ENCODE measurements at regions not wholly inside any gene's neighbourhood (a gene's known extent, or its start where the extent isn't known, plus 50 kb on each side); places are given as distances from the start of the nearest gene placed in this dataset.

GRCh38 chr13:103876571-103876970, 810.4 kb upstream of the SLC10A2 start:
- DNase-seq: no peak

DNA sequence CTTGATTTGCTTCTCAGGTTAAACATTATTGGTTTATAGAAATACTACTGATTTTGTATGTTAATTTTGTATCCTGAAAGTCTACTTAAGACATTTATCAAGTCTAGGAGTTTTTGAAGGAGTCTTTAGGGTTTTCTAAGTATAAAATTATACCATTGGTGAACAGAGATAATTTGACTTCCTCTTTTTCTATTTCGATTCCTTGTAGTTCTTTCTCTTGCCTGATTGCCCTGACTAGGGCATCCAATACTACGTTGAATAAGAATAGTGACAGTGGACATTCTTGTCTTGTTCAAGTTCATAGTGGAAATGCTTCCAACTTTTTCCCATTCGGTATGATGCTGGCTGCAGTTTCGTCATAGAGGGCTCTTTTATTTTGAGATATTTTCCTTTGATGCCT, 807.5 kb upstream of the SLC10A2 start:
- DNase-seq: no peak

DNA sequence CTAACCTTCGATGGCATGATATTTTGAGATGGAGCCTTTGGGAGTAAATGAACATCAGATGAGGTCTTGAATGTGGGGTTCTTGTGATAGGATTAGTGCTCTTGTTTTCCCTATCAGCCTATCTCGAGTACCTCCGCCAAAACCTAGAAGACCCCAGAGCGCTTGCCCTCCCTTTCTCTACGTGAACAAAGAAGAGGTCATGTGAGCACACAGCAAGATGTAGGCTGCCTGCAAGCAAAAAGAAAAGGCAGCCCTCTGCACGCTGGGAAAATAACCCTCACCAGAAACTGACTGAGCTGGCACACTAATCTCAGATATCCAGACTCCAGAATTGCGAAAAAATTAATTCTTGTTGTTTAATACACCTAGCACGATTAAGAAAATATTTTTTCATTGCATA, 799.8 kb upstream of the SLC10A2 start:
- DNase-seq: no peak

DNA sequence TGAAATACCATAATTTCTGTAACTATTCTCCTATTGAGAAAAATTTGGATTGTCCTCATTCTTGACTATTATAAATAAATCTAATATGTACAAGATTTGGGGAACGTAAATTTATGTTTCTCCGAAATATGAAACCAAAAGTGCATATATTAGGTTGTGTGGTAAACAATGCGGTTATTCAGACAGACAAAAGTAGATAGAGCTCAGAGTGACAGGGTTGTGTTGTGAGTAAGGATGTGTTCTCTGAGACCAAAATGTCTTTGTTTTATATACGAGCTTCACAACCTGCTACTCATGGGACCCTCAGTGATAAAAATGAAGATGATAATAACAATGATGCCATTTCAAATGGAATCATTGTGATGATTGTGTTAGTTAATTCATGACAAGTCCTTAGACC, 796.3 kb upstream of the SLC10A2 start:
- DNase-seq: no peak

DNA sequence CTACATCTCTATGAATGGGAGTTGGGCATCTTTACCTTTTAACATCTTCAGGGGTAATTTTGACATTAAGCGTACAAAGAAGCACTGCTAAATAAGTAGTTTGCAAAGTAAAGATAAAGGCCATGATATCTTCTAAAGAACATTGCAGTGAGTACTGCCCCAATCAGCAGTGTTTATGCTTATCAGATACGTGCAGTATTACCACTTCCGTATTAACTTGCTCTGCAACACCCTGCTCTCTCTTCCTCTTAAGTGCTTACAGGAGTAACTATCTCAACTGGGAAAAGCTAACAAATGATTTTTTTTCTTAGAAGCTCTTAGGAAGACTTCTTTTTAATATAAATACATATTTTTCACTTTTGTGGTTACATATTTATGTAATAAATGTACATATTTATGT, 793.7 kb upstream of the SLC10A2 start:
- DNase-seq: no peak

DNA sequence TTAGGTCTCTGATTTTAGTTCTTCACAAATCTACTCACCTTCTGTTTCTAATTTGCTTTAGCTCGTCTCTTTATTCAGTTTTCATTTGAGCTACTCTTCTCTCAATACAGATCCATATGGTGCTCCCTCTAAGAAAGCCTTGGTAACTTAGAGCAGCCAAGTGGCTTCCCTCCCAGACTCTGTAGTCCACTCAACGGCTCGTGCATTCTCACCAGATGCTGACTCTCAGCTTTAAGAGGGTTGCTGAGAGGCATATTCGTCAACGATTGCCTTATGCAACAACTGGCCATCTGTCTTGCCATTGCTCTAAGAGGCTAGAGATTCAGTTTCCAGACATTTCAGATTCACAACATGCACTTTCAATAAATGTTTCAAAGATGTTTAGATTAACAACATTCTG, 785.8 kb upstream of the SLC10A2 start:
- no peak for DNase-seq

- no peak for DNase-seq
Measured at GRCh38 chr13:103844471-103844870, 778.3 kb upstream of the SLC10A2 start.

- no peak for DNase-seq
Measured at GRCh38 chr13:103839460-103839859, 773.2 kb upstream of the SLC10A2 start.

- no peak for DNase-seq
Measured at GRCh38 chr13:103835052-103835451, 768.8 kb upstream of the SLC10A2 start.

DNA sequence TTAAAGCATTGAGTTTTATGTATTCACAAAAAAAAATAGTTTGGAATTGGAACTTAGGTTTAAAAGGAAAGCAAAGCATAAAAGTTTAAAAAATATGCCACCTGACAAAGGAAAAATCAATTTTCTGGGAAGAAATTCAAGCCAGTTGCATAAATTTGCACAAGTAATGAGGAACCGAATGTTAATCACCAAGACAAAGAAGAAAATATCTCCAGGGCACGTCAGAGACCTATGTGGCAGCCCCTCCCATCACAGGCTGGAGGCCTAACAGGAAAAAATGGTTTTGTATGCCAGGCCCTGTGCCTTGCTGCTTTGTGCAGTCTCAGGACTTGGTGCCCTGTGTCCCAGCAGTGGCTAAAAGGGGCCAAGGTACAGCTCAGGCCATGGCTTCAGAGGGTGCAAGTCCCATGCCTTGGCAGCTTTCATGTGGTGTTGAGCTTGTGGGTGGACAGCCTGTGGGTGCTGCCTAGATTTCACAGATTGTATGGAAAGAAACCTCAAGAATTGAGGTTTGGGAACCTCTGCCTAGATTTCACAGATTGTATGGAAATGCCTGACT, 767.2 kb upstream of the SLC10A2 start:
- no peak for DNase-seq

DNA sequence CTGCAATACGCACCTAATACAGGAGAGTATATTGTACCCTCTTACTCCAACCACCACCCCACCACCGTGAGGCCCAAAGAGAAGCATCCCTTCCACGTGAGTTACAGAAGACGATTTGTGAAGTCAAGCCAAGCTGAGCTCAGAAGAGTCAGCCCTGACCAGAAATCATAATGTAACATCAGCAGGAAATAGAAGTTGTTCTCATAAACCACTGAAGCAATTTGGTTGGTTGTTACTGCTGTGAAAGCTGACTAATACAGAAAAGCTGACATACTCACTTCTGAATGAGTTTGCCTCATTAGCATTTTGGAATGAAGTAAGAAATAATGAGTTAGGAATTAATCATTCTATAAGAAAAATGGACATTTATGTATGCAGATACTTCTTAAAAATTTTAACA, 749.4 kb upstream of the SLC10A2 start:
- no peak for DNase-seq

GRCh38 chr13:103812971-103813370, 746.8 kb upstream of the SLC10A2 start:
- no peak for DNase-seq

GRCh38 chr13:103812558-103812957, 746.3 kb upstream of the SLC10A2 start:
- DNase-seq: no peak

DNA sequence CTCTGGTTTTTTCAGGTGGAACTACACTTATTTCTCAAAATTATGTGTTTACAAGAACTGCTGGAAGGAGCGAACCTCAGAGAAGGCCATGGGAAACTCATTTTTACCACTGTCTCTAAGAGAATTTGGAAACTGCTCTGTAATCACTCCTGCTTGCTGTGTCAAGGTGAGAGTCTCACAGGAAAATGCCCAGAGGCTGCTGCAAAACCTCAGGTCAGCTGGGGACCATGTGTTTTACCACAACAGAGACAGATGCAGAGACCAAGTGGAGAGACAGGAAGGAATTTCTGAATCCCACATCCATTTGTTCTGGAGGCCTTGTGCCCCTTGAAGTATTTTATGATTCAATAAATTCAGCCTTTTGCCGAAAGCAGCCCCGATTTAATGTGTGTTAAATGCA, 743.8 kb upstream of the SLC10A2 start:
- no peak for DNase-seq

DNA sequence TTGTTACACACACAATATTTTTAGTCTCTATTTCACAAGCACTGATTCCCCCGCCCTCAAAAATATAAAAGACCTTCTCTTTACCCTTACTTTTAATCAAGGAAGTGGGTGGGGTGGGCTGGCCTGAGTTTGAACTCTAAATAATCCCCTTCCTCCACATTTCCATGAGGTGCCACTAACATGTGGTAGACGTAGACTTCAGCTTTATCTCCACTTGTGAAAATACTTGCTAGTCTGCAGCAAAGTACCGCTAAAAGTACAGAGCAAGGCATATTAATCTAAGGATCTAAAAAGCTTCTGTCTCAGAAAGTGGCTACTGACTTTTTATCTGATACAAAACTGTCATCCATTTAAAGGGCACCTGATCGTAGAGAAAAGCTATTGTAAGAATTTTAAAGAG, 739.6 kb upstream of the SLC10A2 start:
- DNase-seq: no peak

- no peak for DNase-seq
Measured at GRCh38 chr13:103803349-103803748, 737.1 kb upstream of the SLC10A2 start.

DNA sequence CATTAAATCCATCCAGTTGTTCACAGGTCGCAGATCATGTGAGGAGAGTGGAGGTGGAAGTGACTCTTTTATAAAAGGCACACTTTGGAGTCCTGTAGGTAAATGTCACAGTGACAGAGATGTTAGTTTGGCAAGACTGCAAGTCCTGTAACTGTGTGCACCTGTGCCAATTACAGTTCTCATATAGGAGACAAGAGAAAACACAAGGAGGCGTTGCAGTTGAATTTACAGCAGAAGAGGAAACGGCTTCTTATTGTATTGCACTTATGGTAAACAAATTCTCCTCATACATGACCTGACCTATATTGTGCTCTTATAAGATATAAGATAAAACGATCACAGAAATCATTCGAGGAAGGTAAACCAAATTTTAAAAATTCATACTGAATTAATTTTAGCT, 732.8 kb upstream of the SLC10A2 start:
- DNase-seq: peak; percentile 39

GRCh38 chr13:103795892-103796478, 729.8 kb upstream of the SLC10A2 start:
- DNase-seq: no peak

DNA sequence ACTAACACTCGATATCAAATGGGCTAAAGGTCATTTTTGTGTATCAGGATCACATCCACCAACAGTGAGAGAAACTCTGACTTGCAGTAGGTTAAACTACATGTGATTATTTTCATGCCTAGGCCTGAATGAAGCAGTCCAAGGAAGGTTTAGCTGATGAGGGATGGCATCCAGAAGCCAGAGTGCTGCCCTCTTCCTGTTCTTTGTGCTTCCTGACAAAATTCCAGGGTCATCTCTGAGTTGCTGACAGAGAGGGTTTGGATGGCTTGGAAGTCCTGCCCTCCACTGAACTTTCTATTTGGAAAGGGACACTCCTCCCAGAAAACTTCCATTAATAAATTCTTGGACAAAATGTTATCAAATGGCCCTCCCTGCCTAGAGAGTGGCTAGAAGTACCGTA, 728.3 kb upstream of the SLC10A2 start:
- DNase-seq: no peak

DNA sequence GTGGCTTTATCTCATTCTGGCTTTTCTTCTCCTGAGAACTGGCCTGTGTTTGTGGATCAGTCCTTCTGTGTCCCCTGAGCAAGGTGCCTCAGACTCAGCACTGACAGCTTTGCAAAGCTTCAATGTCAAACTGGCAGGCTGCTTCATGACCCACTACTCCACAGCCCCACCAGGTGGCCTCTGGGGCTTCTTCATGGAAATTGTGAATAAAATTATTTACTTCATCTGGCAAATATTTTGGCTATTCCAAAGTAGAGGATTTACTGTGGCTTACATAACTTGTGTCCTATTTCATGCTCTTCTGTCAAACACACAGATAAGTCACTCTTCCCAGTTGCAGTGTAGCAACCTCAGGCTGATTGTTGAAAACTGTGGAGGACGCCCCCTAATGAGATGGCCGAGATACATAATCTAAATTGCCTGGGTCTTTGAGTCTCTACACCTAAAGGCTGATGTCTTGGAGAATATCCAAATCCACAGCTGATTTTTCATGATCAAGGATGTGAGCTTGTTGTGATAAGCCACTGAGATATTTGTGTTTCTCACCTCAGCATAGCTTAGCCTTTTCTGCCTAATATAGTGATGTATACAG, 721.9 kb upstream of the SLC10A2 start:
- no peak for DNase-seq

GRCh38 chr13:103772576-103772975, 706.4 kb upstream of the SLC10A2 start:
- DNase-seq: no peak

- DNase-seq: no peak
Measured at GRCh38 chr13:103762523-103762922, 696.3 kb upstream of the SLC10A2 start.

- DNase-seq: no peak
Measured at GRCh38 chr13:103759361-103759760, 693.1 kb upstream of the SLC10A2 start.

DNA sequence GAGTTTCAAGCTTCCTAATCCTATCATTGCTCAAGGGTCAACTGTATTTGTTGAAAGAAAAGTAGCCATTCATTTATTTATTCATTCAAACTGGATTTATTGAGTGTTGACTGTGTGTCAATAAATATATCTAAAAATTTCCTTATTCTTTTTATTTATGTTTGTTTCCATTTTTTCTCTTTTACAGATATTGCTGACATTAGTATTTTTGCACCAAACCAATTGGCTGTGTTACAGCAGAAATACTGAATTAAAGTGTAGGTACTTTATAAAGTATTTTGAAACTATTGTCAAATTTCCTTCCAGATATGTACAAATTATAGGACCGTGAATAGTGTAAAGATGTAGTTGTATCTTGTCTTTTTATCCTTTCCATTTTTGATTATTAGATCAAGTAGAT, 692.0 kb upstream of the SLC10A2 start:
- no peak for DNase-seq

DNA sequence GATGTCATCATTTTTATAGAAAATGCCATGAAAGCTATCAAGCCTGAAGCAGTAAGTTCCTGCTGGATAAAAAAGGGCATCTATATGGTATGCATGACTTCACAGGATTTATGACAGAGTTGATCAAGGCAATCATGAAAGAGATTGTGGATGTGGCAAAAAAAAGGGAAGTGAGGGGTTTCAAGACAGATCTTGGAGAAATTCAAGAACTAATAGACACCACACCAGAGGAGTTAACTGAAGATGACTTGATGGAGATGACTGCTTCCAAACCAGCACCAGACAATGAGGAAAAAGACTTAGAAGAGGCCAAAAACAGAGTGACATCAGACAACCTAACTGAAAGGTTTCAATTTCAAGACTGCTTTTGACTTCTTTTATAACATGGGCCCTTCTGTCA, 691.1 kb upstream of the SLC10A2 start:
- DNase-seq: no peak

Measured in NCI-H345 (cell line).